HTR-8/SVneo (cell line): ENCODE measurements at regions not wholly inside any gene's neighbourhood (a gene's known extent, or its start where the extent isn't known, plus 50 kb on each side); places are given as distances from the start of the nearest gene placed in this dataset.
"Not testable (repeated sequence)": the region's sequence is repeated elsewhere in the genome, so short reads cannot be mapped to it uniquely, and the experiment has no call there.

Experiments
- DNase-seq: peaks from one replicate; pipeline ENCODE4 v3.0.0; 2011; ENCODE audit warnings: low spot score, mixed read lengths; ENCODE audit not compliant: insufficient read length
- FAIRE-seq: peaks from 2 replicates; lab custom pipeline; 2011; peaks lifted over from hg19 to GRCh38; lab: Jason Lieb, UNC

DNA sequence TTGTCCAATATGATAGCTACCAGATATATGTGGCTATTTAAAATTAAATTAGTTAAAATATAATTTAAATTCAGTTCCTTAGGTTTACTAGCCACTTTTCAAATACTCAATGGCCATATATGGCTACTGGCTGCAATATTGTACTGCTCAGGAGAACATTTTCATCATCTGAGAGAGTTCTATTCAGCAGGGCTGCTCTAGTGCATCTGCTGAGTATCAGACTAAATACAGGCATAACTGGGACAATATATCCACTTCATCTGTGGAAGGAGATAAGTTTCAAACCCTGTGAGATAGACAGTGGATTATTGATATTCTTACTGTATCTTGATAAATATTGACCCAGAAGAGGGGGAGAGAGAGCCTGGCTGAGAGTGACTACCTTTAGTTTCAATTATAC lies 240.1 kb upstream of the ANKRD50 start:
- no peak for DNase-seq
- FAIRE-seq, result no peak

DNA sequence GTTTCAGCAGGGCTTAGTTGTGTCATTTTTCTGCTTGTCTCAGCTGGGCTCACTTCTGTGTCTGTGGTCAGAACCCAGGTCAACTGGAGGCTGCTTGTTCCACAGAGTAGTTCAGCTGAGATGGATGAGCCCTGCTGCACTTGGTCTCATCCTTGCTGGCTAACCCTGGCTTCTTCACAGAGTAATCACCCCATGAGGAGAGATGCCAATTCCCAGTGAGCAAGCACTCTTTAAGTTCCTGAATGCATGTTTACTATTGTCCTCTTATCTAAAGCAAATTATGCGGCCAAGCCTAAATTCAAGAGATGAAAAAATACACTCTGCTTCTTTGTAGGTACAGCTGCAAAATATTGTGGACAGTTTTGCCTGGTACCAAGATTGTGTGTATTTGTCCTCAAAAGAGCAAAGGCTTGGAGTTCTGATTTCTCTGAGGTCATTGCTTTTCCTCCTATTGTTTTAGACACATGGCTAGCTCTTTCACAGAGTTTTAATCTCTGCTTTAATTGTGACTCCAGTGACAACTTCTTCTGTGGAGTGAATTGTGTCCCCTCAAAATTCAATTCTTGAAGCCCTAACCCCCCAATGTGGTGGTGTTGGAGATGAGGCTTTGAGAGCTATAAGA lies 236.6 kb upstream of the ANKRD50 start:
- FAIRE-seq, result peak; percentile 42

GRCh38 chr4:124947622-124948265 lies 235.2 kb upstream of the ANKRD50 start:
- DNase-seq, result no peak

More for the DNA sequence above, 236.6 kb upstream of the ANKRD50 start:
- DNase-seq, result no peak

GRCh38 chr4:124946696-124947095 lies 234.2 kb upstream of the ANKRD50 start:
- FAIRE-seq, result peak; percentile 9

More at GRCh38 chr4:124947622-124948265, 235.2 kb upstream of the ANKRD50 start:
- FAIRE-seq, result no peak

GRCh38 chr4:124945422-124945821 lies 232.9 kb upstream of the ANKRD50 start:
- DNase-seq (no peak), FAIRE-seq (no peak)

More at GRCh38 chr4:124946696-124947095, 234.2 kb upstream of the ANKRD50 start:
- DNase-seq, result no peak

- DNase-seq (no peak), FAIRE-seq (no peak)
These were observed 231.4 kb upstream of the ANKRD50 start for GRCh38 chr4:124943938-124944337.

- DNase-seq (peak; percentile 21), FAIRE-seq (peak; percentile 58)
These were observed 230.8 kb upstream of the ANKRD50 start for GRCh38 chr4:124943145-124943889.

DNA sequence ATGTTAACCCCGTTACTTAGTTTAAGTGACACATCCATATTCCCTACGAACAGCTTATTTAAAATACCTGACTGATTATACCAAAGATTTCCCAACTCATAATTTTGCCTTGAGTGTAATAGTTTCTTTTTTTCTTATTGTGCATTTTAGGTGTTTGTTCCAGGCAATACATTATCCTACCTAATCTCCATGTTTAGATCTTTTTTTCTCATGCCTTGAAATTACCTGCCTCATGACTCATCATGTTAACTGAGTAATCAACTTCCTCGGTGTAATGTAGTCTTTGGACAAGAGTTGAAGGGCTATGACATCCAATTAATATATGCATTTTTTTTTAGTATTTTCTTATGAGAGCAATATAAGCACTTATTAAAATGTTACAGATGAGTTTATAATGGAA lies 228.7 kb upstream of the ANKRD50 start:
- FAIRE-seq (no peak), DNase-seq (no peak)

DNA sequence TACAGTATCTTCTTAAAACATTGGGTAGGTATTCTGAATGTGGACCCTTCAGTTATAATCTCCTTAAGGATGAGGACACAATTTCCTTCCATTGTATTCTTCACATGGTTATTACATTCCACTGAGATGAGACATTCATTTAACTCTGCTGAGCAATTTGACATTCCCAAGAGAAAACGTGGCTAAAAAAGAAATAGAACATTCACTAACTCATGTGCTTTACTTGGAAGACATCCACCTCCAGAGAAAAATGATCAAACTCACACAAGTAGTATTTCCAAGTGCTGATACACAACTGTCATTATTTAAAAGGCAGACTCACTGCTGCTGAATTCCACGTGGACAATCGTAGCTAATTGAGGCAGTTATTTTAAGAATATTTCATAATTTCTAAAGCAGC lies 227.9 kb upstream of the ANKRD50 start:
- DNase-seq (peak; percentile 49), FAIRE-seq (no peak)

DNA sequence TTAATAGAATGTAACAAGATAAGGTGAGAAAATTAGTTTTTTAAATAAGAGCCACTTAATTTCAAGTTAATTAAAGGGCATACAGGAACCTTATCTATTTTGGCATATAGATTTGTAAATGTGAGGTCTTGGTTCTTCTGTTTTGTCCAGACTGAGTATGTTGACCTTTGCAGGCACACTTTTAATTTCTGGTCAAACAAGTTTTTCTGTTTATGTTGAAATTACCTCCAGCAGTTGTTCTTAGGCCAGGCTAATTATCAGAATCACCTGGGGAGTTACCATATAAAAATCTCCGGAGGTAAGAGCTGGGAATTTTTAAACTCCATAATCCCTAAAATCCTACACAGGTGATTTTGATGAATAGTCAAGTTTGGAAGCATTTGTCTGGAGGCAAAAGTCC lies 227.4 kb upstream of the ANKRD50 start:
- FAIRE-seq (no peak), DNase-seq (no peak)

GRCh38 chr4:124938836-124939235 lies 226.3 kb upstream of the ANKRD50 start:
- no peak for FAIRE-seq
- DNase-seq, result no peak

GRCh38 chr4:124937993-124938392 lies 225.5 kb upstream of the ANKRD50 start:
- FAIRE-seq (no peak), DNase-seq (no peak)

GRCh38 chr4:124936427-124936826 lies 223.9 kb upstream of the ANKRD50 start:
- FAIRE-seq (no peak), DNase-seq (no peak)

DNA sequence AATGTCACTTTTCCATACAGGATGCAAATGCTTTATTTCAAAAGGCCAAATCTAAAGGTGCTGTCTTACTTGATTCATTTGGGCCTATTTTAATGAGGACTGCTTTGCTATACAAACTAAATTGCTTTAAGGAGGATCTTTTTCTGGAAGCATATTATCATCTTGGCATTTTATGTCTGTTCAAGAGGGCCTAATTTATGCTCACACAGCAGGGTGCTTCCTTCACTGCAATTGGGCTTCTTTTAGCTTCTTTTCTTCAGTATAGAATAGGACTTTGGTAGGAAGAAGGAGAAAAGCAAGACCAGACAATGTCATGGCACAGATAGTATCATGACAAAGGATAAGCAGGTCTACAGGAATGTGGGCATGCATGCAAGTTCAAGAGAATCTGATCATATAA lies 222.4 kb upstream of the ANKRD50 start:
- no peak for FAIRE-seq

GRCh38 chr4:124933521-124933920 lies 221.0 kb upstream of the ANKRD50 start:
- DNase-seq (no peak), FAIRE-seq (no peak)

More for the DNA sequence above, 222.4 kb upstream of the ANKRD50 start:
- no peak for DNase-seq

DNA sequence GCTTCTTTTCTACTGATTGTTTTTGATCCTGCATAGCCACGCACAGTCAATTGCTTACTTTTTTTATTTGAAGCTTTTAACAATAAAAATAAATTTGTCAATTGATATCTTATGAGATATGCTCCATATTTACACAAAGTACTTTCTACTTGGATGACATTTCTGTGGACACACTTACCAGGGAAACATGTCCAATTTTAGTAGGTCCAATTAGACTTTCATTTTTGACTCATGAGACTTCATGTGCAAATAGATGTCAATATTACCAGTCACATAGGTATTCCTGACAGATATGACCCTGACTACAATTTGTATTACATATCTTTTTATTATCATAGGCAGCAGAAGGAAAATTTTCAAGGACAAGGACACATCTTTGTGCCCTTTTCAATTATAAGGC lies 219.9 kb upstream of the ANKRD50 start:
- FAIRE-seq (no peak), DNase-seq (no peak)

DNA sequence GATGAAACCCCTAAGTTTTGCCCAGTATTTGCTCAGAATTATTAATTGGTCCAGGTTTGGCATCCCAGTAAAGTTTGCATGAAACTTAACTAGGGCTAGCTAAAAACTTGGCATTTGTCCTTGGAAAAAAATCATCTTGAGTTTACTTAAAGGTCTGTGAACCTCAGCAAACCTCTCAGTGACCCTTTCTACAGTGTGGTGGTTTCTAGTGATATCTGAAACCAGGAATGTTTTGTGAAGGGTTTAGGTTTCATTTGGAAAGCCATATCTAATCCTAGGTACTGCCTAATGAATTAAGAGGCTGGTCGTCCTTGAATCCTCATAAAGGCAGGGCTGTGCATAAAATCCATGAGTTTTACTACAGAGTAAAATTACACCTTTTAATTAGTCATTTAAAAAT lies 218.5 kb upstream of the ANKRD50 start:
- DNase-seq, result peak; percentile 21
- no peak for FAIRE-seq

- FAIRE-seq, DNase-seq: not testable (repeated sequence)
These were observed 210.2 kb upstream of the ANKRD50 start for GRCh38 chr4:124922748-124923147.

GRCh38 chr4:124918559-124919122 lies 206.1 kb upstream of the ANKRD50 start:
- FAIRE-seq (no peak), DNase-seq (no peak)

GRCh38 chr4:124915073-124915472 lies 202.5 kb upstream of the ANKRD50 start:
- no peak for FAIRE-seq
- DNase-seq, result no peak

DNA sequence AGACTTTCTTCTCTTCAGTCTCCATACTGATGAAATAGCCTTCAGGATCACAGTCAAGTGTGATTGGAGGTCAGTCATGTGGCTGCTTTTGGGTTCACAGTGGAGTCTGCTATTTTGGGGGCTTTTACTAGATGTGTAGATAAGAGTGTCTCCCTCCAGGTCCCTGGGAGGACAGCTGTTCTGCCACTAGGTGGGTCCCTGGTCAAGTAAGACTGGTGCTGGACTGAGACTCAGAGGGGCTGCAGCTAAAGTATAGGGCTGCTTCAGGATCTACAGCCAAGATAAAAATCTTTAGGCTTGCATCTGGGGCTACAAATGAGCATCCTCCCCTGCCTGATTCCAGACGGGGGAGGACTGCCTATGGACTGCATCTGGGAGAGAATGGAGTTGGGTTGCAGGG lies 200.7 kb upstream of the ANKRD50 start:
- DNase-seq (no peak), FAIRE-seq (no peak)
